ENCODE measurements at regions not wholly inside any gene's neighbourhood (a gene's known extent, or its start where the extent isn't known, plus 50 kb on each side); places are given as distances from the start of the nearest gene placed in this dataset.
"Not testable (repeated sequence)": the region's sequence is repeated elsewhere in the genome, so short reads cannot be mapped to it uniquely, and the experiment has no call there.

GRCh38 chr7:27453702-27454405, 208.8 kb downstream of the HIBADH start:
- H3K27me3 ChIP-seq (ENCODE audit: insufficient read depth, poor library complexity, severe bottlenecking), result no peaks in the 10 kb centered on the region
- H3K27ac ChIP-seq (replicated peaks), result no peak overlapping the region
- no peak for TF ChIP-seq POLR2AphosphoS5 (IDR thresholded peaks at IDR 0.05; ENCODE audit: low read depth)
- TF ChIP-seq SPI1 (IDR thresholded peaks at IDR 0.05; ENCODE audit: borderline replicate concordance, low read depth), result no peak
- TF ChIP-seq CTCF (IDR thresholded peaks at IDR 0.05; ENCODE audit: insufficient read depth, low read length), result no peak
- TF ChIP-seq GABPA (IDR thresholded peaks at IDR 0.05; ENCODE audit: low read depth), result no peak
- TF ChIP-seq REST (IDR thresholded peaks at IDR 0.05; ENCODE audit: insufficient replicate concordance, low read depth), result no peak
- H3K4me3 ChIP-seq (replicated peaks; ENCODE audit: insufficient read depth, low read length), result no peak overlapping the region
- no peak for DNase-seq (ENCODE audit: low read depth in 1 of 2, low spot score in 1 of 2)

- not testable (repeated sequence) for H3K27ac ChIP-seq (replicated peaks); H3K27me3 ChIP-seq (ENCODE audit: insufficient read depth, poor library complexity, severe bottlenecking); DNase-seq (ENCODE audit: low read depth in 1 of 2, low spot score in 1 of 2); H3K4me3 ChIP-seq (replicated peaks; ENCODE audit: insufficient read depth, low read length)
These were observed 205.6 kb downstream of the HIBADH start for GRCh38 chr7:27457120-27457519.

GRCh38 chr7:27457603-27458565, 204.8 kb downstream of the HIBADH start:
- H3K27ac ChIP-seq (replicated peaks); DNase-seq (ENCODE audit: low read depth in 1 of 2, low spot score in 1 of 2); H3K4me3 ChIP-seq (replicated peaks; ENCODE audit: insufficient read depth, low read length): not testable (repeated sequence)
- H3K27me3 ChIP-seq (ENCODE audit: insufficient read depth, poor library complexity, severe bottlenecking), result peaks cover 15% of the 10 kb centered on the region

GRCh38 chr7:27459021-27459730, 203.5 kb downstream of the HIBADH start:
- DNase-seq (ENCODE audit: low read depth in 1 of 2, low spot score in 1 of 2), result no peak
- H3K4me3 ChIP-seq (replicated peaks; ENCODE audit: insufficient read depth, low read length), result no peak overlapping the region
- TF ChIP-seq GABPA (IDR thresholded peaks at IDR 0.05; ENCODE audit: low read depth) (no peak), POLR2AphosphoS5 (IDR thresholded peaks at IDR 0.05; ENCODE audit: low read depth) (no peak), CTCF (IDR thresholded peaks at IDR 0.05; ENCODE audit: insufficient read depth, low read length) (no peak), SPI1 (IDR thresholded peaks at IDR 0.05; ENCODE audit: borderline replicate concordance, low read depth) (no peak), REST (IDR thresholded peaks at IDR 0.05; ENCODE audit: insufficient replicate concordance, low read depth) (no peak)
- H3K27ac ChIP-seq (replicated peaks), result no peak overlapping the region
- peaks cover 19% of the 10 kb centered on the region for H3K27me3 ChIP-seq (ENCODE audit: insufficient read depth, poor library complexity, severe bottlenecking)

Data from HL-60 (cell line).